Neural progenitor cell (in vitro differentiated cells): ENCODE measurements at regions not wholly inside any gene's neighbourhood (a gene's known extent, or its start where the extent isn't known, plus 50 kb on each side); places are given as distances from the start of the nearest gene placed in this dataset.

Experiments
- DNase-seq: peaks from one replicate; pipeline ENCODE4 v3.0.0-alpha.2; 2016; ENCODE audit warnings: low spot score
- H2AFZ ChIP-seq: fragments of 200-600 bp; sonication (generic); replicated peaks from 2 replicates; pipeline ENCODE4 v1.6.1; 2016; ENCODE audit warnings: antibody characterized with exemption
- H3F3A ChIP-seq: fragments of 200-600 bp; sonication (generic); 2 replicates; pipeline ENCODE4 v1.6.1; 2016; ENCODE audit warnings: antibody characterized with exemption, low read depth
- H3K27ac ChIP-seq: fragments of 200-600 bp; sonication (generic); 2 replicates; pipeline ENCODE4 v1.5.1; 2016; ENCODE audit warnings: mild to moderate bottlenecking
- H3K27me3 ChIP-seq: fragments of 200-600 bp; sonication (generic); 2 replicates; pipeline ENCODE4 v1.6.1; 2016; ENCODE audit warnings: mild to moderate bottlenecking, moderate library complexity
- H3K36me3 ChIP-seq: fragments of 200-600 bp; sonication (generic); 2 replicates; pipeline ENCODE4 v1.5.1; 2016
- H3K4me1 ChIP-seq: fragments of 200-600 bp; sonication (generic); 2 replicates; pipeline ENCODE4 v1.6.1; 2016; ENCODE audit warnings: mixed run types
- H3K4me2 ChIP-seq: fragments of 200-600 bp; sonication (generic); 2 replicates; pipeline ENCODE4 v1.6.1; 2016
- H3K4me3 ChIP-seq: fragments of 200-600 bp; sonication (generic); 2 replicates; pipeline ENCODE4 v1.5.1; 2016
- H3K79me2 ChIP-seq: fragments of 200-600 bp; sonication (generic); 2 replicates; pipeline ENCODE4 v1.6.1; 2016; ENCODE audit warnings: low read depth
- H3K9ac ChIP-seq: fragments of 200-600 bp; sonication (generic); 2 replicates; pipeline ENCODE4 v1.6.1; 2016
- H3K9me3 ChIP-seq: fragments of 200-600 bp; sonication (generic); 2 replicates; pipeline ENCODE4 v1.5.1; 2016; ENCODE audit warnings: low read depth
- H4K20me1 ChIP-seq: fragments of 200-600 bp; sonication (generic); 2 replicates; pipeline ENCODE4 v1.6.1; 2016; ENCODE audit warnings: low read depth
- H3K27ac Mint-ChIP-seq: 3 replicates; pipeline ENCODE4 v1.8.0; 2021; ENCODE audit warnings: mixed read lengths
- H3K27me3 Mint-ChIP-seq: 2 replicates; pipeline ENCODE4 v1.8.0; 2022; ENCODE audit warnings: low read depth, mild to moderate bottlenecking, inconsistent platforms, moderate library complexity, mixed read lengths; ENCODE audit not compliant: insufficient read depth
- H3K36me3 Mint-ChIP-seq: 3 replicates; pipeline ENCODE4 v1.8.0; 2021; ENCODE audit warnings: mixed read lengths
- H3K4me1 Mint-ChIP-seq: 3 replicates; pipeline ENCODE4 v1.8.0; 2021; ENCODE audit warnings: mixed read lengths
- H3K4me3 Mint-ChIP-seq: 3 replicates; pipeline ENCODE4 v1.8.0; 2021; ENCODE audit warnings: mild to moderate bottlenecking, moderate library complexity, mixed read lengths
- H3K9me3 Mint-ChIP-seq: 3 replicates; pipeline ENCODE4 v1.8.0; 2020; ENCODE audit warnings: mixed read lengths
- CTCF ChIP-seq: fragments of 200-600 bp; sonication (generic); IDR thresholded peaks from 2 replicates; pipeline ENCODE4 v1.5.1; 2017; ENCODE audit warnings: antibody characterized with exemption, mild to moderate bottlenecking
- EZH2 ChIP-seq: fragments of 200-600 bp; sonication (generic); IDR thresholded peaks from 2 replicates; pipeline ENCODE4 v1.6.1; 2017; ENCODE audit warnings: antibody characterized with exemption, mild to moderate bottlenecking, moderate library complexity
- EZH2phosphoT487 ChIP-seq: fragments of 200-600 bp; sonication (generic); IDR thresholded peaks from 2 replicates; pipeline ENCODE4 v1.6.1; 2017; ENCODE audit warnings: antibody characterized with exemption

GRCh38 chr3:193908181-193908744 is 227.7 kb upstream of the HES1 start:
- Mint-ChIP-seq H3K4me1 (peaks cover 37% of the 10 kb centered on the region), H3K4me3 (peak overlapping the region; percentile 36), H3K27me3 (peaks cover 55% of the 10 kb centered on the region), H3K36me3 (no peaks in the 10 kb centered on the region), H3K27ac (no peak overlapping the region), H3K9me3 (peaks cover 25% of the 10 kb centered on the region)
- Histone ChIP-seq H3K4me1 (peaks cover 30% of the 10 kb centered on the region), H4K20me1 (no peaks in the 10 kb centered on the region), H3K79me2 (no peaks in the 10 kb centered on the region), H3K9me3 (no peaks in the 10 kb centered on the region), H2AFZ (no peak overlapping the region), H3K4me3 (no peak overlapping the region), H3K27ac (no peak overlapping the region), H3K4me2 (no peak overlapping the region), H3K27me3 (no peaks in the 10 kb centered on the region), H3K9ac (no peak overlapping the region), H3K36me3 (no peaks in the 10 kb centered on the region), H3F3A (peaks cover 34% of the 10 kb centered on the region)
- DNase-seq = no peak
- no peak for TF ChIP-seq EZH2phosphoT487
- no peak for TF ChIP-seq CTCF
- TF ChIP-seq EZH2 = no peak

- Mint-ChIP-seq H3K36me3 (no peaks in the 10 kb centered on the region), H3K27ac (no peak overlapping the region), H3K9me3 (peaks cover 25% of the 10 kb centered on the region), H3K27me3 (peaks cover 52% of the 10 kb centered on the region), H3K4me1 (peaks cover 35% of the 10 kb centered on the region), H3K4me3 (no peak overlapping the region)
- H3K27ac ChIP-seq = no peak overlapping the region
- no peak overlapping the region for H2AFZ ChIP-seq
- H3K36me3 ChIP-seq = no peaks in the 10 kb centered on the region
- H3K79me2 ChIP-seq = no peaks in the 10 kb centered on the region
- peaks cover 19% of the 10 kb centered on the region for H3K4me1 ChIP-seq
- no peaks in the 10 kb centered on the region for H3K27me3 ChIP-seq
- H3K9me3 ChIP-seq = no peaks in the 10 kb centered on the region
- H3K9ac ChIP-seq = no peak overlapping the region
- H4K20me1 ChIP-seq = no peaks in the 10 kb centered on the region
- no peak for DNase-seq
- H3K4me3 ChIP-seq = no peak overlapping the region
- H3F3A ChIP-seq = peaks cover 24% of the 10 kb centered on the region
- TF ChIP-seq EZH2phosphoT487 = no peak
- TF ChIP-seq CTCF = no peak
- no peak for TF ChIP-seq EZH2
- H3K4me2 ChIP-seq = no peak overlapping the region
Measured at GRCh38 chr3:193909387-193909786, 226.6 kb upstream of the HES1 start.

- Histone ChIP-seq H3K36me3 (no peaks in the 10 kb centered on the region), H3K79me2 (no peaks in the 10 kb centered on the region), H3K4me1 (peaks cover 19% of the 10 kb centered on the region), H3K4me3 (no peak overlapping the region), H2AFZ (peak overlapping the region; percentile 63), H3K27me3 (no peaks in the 10 kb centered on the region), H4K20me1 (no peaks in the 10 kb centered on the region), H3F3A (peaks cover 24% of the 10 kb centered on the region), H3K27ac (no peak overlapping the region), H3K9me3 (no peaks in the 10 kb centered on the region), H3K4me2 (no peak overlapping the region), H3K9ac (no peak overlapping the region)
- peaks cover 39% of the 10 kb centered on the region for H3K4me1 Mint-ChIP-seq
- peaks cover 46% of the 10 kb centered on the region for H3K27me3 Mint-ChIP-seq
- no peaks in the 10 kb centered on the region for H3K36me3 Mint-ChIP-seq
- H3K4me3 Mint-ChIP-seq = no peak overlapping the region
- DNase-seq = no peak
- peaks cover 17% of the 10 kb centered on the region for H3K9me3 Mint-ChIP-seq
- H3K27ac Mint-ChIP-seq = no peak overlapping the region
- no peak for TF ChIP-seq EZH2
- no peak for TF ChIP-seq CTCF
- no peak for TF ChIP-seq EZH2phosphoT487
Measured at GRCh38 chr3:193910310-193910709, 225.6 kb upstream of the HES1 start.
